DND-41 (cell line): ENCODE measurements at regions not wholly inside any gene's neighbourhood (a gene's known extent, or its start where the extent isn't known, plus 50 kb on each side); places are given as distances from the start of the nearest gene placed in this dataset.

Experiments
- EZH2 ChIP-seq: IDR thresholded peaks from 3 replicates; pipeline ENCODE4 v1.6.1; 2012; ENCODE audit warnings: borderline replicate concordance, low read depth, mild to moderate bottlenecking, moderate library complexity, low read length, inconsistent platforms; ENCODE audit not compliant: severe bottlenecking
- TF ChIP-seq, protein P1 (sequence below): IDR thresholded peaks from 2 replicates; pipeline ENCODE4 v1.5.1; 2012; ENCODE audit warnings: borderline replicate concordance, low read length, moderate library complexity, mild to moderate bottlenecking; ENCODE audit not compliant: poor library complexity, severe bottlenecking; ENCODE audit errors: extremely low read depth

DNA sequence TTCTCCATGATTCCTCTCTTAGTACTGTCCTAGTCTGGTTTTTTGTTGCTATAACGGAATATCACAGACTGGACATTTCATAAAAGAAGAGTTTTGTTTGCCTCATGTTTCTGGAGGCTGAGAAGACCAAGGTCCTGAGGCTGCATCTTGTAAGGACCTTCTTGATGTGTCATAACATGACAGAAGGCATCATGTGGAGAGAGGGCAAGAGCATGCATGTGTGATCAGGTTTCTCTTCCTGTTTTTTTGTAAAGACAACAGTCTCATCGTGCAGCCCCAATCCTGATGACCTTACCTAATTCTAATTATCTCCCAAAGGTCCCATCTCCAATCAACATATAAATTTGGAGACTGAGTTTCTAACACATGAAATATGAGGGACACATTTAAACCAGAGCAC is 108.4 kb downstream of the MSX2 start:
- TF ChIP-seq, protein P1, sequence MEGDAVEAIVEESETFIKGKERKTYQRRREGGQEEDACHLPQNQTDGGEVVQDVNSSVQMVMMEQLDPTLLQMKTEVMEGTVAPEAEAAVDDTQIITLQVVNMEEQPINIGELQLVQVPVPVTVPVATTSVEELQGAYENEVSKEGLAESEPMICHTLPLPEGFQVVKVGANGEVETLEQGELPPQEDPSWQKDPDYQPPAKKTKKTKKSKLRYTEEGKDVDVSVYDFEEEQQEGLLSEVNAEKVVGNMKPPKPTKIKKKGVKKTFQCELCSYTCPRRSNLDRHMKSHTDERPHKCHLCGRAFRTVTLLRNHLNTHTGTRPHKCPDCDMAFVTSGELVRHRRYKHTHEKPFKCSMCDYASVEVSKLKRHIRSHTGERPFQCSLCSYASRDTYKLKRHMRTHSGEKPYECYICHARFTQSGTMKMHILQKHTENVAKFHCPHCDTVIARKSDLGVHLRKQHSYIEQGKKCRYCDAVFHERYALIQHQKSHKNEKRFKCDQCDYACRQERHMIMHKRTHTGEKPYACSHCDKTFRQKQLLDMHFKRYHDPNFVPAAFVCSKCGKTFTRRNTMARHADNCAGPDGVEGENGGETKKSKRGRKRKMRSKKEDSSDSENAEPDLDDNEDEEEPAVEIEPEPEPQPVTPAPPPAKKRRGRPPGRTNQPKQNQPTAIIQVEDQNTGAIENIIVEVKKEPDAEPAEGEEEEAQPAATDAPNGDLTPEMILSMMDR: no peak
- no peak for TF ChIP-seq EZH2
